ENCODE measurements at regions not wholly inside any gene's neighbourhood (a gene's known extent, or its start where the extent isn't known, plus 50 kb on each side); places are given as distances from the start of the nearest gene placed in this dataset.

- H3K4me1 ChIP-seq (ENCODE audit: control insufficient read depth, insufficient read depth, low read length), result no peaks in the 10 kb centered on the region
- Mint-ChIP-seq H3K9me3 (no peaks in the 10 kb centered on the region), H3K36me3 (ENCODE audit: low read depth) (no peaks in the 10 kb centered on the region), H3K27me3 (ENCODE audit: insufficient read depth) (no peaks in the 10 kb centered on the region), H3K27ac (no peak overlapping the region), H3K4me1 (peaks cover under 1% of the 10 kb centered on the region), H3K4me3 (no peak overlapping the region)
- no peak overlapping the region for H3K4me3 ChIP-seq (ENCODE audit: low read length)
- WGBS, 2 experiments (ENCODE audit: insufficient coverage in 1 of 2, insufficient read length in 1 of 2), result 78 to 87% methylated on average over 3 to 5 of the region's 5 CpGs
- no peaks in the 10 kb centered on the region for H3K27me3 ChIP-seq (ENCODE audit: control insufficient read depth, insufficient read depth, low read length, poor library complexity, severe bottlenecking)
- H3K9ac ChIP-seq (ENCODE audit: extremely low read depth, low read length, poor library complexity, severe bottlenecking), result no peak overlapping the region
- no peak overlapping the region for H3K27ac ChIP-seq (ENCODE audit: low read depth, low read length)
- H3K9me3 ChIP-seq (ENCODE audit: control insufficient read depth, low read length), result no peaks in the 10 kb centered on the region
- DNase-seq, result no peak
- H3K36me3 ChIP-seq (ENCODE audit: control insufficient read depth, insufficient read depth, low read length), result no peaks in the 10 kb centered on the region
- TF ChIP-seq CTCF (conservative IDR thresholded peaks at IDR 0.05), result no peak
These were observed 77.7 kb downstream of the LINC01488 start for GRCh38 chr11:69559181-69559580.

GRCh38 chr11:69560141-69560790 is 78.8 kb downstream of the LINC01488 start:
- Mint-ChIP-seq H3K4me3 (no peak overlapping the region), H3K4me1 (peaks cover 2% of the 10 kb centered on the region), H3K27ac (no peak overlapping the region), H3K36me3 (ENCODE audit: low read depth) (no peaks in the 10 kb centered on the region), H3K9me3 (no peaks in the 10 kb centered on the region), H3K27me3 (ENCODE audit: insufficient read depth) (no peaks in the 10 kb centered on the region)
- Histone ChIP-seq H3K36me3 (ENCODE audit: control insufficient read depth, insufficient read depth, low read length) (no peaks in the 10 kb centered on the region), H3K4me1 (ENCODE audit: control insufficient read depth, insufficient read depth, low read length) (no peaks in the 10 kb centered on the region), H3K27ac (ENCODE audit: low read depth, low read length) (no peak overlapping the region), H3K27me3 (ENCODE audit: control insufficient read depth, insufficient read depth, low read length, poor library complexity, severe bottlenecking) (no peaks in the 10 kb centered on the region), H3K4me3 (ENCODE audit: low read length) (no peak overlapping the region), H3K9ac (ENCODE audit: extremely low read depth, low read length, poor library complexity, severe bottlenecking) (no peak overlapping the region), H3K9me3 (ENCODE audit: control insufficient read depth, low read length) (no peaks in the 10 kb centered on the region)
- TF ChIP-seq CTCF (conservative IDR thresholded peaks at IDR 0.05), result no peak
- 91 to 100% methylated on average over 3 to 4 of the region's 4 CpGs for WGBS, 2 experiments (ENCODE audit: insufficient coverage in 1 of 2, insufficient read length in 1 of 2)
- no peak for DNase-seq

- H3K27me3 Mint-ChIP-seq (ENCODE audit: insufficient read depth), result no peaks in the 10 kb centered on the region
- WGBS, 2 experiments (ENCODE audit: insufficient coverage in 1 of 2, insufficient read length in 1 of 2), result 92 to 93% methylated on average over 4 of the region's 4 CpGs
- no peak overlapping the region for H3K27ac Mint-ChIP-seq
- no peak for DNase-seq
- no peaks in the 10 kb centered on the region for H3K36me3 Mint-ChIP-seq (ENCODE audit: low read depth)
- no peaks in the 10 kb centered on the region for H3K9me3 ChIP-seq (ENCODE audit: control insufficient read depth, low read length)
- H3K4me1 ChIP-seq (ENCODE audit: control insufficient read depth, insufficient read depth, low read length), result no peaks in the 10 kb centered on the region
- peaks cover 2% of the 10 kb centered on the region for H3K4me1 Mint-ChIP-seq
- H3K4me3 ChIP-seq (ENCODE audit: low read length), result no peak overlapping the region
- no peak for TF ChIP-seq CTCF (conservative IDR thresholded peaks at IDR 0.05)
- H3K27ac ChIP-seq (ENCODE audit: low read depth, low read length), result no peak overlapping the region
- H3K9me3 Mint-ChIP-seq, result peaks cover 3% of the 10 kb centered on the region
- H3K9ac ChIP-seq (ENCODE audit: extremely low read depth, low read length, poor library complexity, severe bottlenecking), result no peak overlapping the region
- H3K4me3 Mint-ChIP-seq, result no peak overlapping the region
- H3K27me3 ChIP-seq (ENCODE audit: control insufficient read depth, insufficient read depth, low read length, poor library complexity, severe bottlenecking), result no peaks in the 10 kb centered on the region
- H3K36me3 ChIP-seq (ENCODE audit: control insufficient read depth, insufficient read depth, low read length), result no peaks in the 10 kb centered on the region
These were observed 78.7 kb upstream of the CCND1 start for GRCh38 chr11:69562302-69562701.

Data from endodermal cell (in vitro differentiated cells).